PFSK-1 (cell line): ENCODE measurements at regions not wholly inside any gene's neighbourhood (a gene's known extent, or its start where the extent isn't known, plus 50 kb on each side); places are given as distances from the start of the nearest gene placed in this dataset.

Source experiments
- POLR2AphosphoS5 ChIP-seq: IDR thresholded peaks from 2 replicates; pipeline ENCODE4 v1.6.1; 2012; ENCODE audit warnings: low read depth, mild to moderate bottlenecking, control low read depth, low read length, moderate library complexity
- REST ChIP-seq, 2 experiments: IDR thresholded peaks; 2 replicates each; pipeline versions ENCODE4 v1.6.1 to v1.8.0; 2011 to 2012; ENCODE audit warnings: low read depth in 2 of 2, low read length in 2 of 2, control low read depth in 1 of 2, inconsistent platforms in 1 of 2, mild to moderate bottlenecking in 1 of 2, moderate library complexity in 1 of 2; ENCODE audit not compliant: insufficient read depth in 1 of 2

GRCh38 chr7:120114626-120115025 lies 158.3 kb upstream of the KCND2 start:
- TF ChIP-seq REST (IDR thresholded peaks at IDR 0.05; ENCODE audit: insufficient read depth in 1 of 2, low read depth in 2 of 2, low read length in 2 of 2) (no peak), POLR2AphosphoS5 (no peak)
